ENCODE measurements at regions not wholly inside any gene's neighbourhood (a gene's known extent, or its start where the extent isn't known, plus 50 kb on each side); places are given as distances from the start of the nearest gene placed in this dataset.

GRCh38 chr18:75546964-75547363, 119.5 kb upstream of the SMIM21 start:
- Histone ChIP-seq H3K27ac (ENCODE audit: low read depth in 2 of 2, low read length in 2 of 2) (no peak overlapping the region), H3K4me3 (ENCODE audit: low read length in 3 of 3) (no peak overlapping the region), H3K4me1 (ENCODE audit: control insufficient read depth in 2 of 3, insufficient read depth in 2 of 3, low read depth in 1 of 3, low read length in 3 of 3) (no peaks in the 10 kb centered on the region), H3K27me3 (ENCODE audit: control insufficient read depth, insufficient read depth, low read length) (no peaks in the 10 kb centered on the region), H3K36me3 (ENCODE audit: control insufficient read depth in 2 of 3, insufficient read depth in 3 of 3, low read length in 3 of 3) (no peaks in the 10 kb centered on the region), H3K9me3 (ENCODE audit: control insufficient read depth in 2 of 3, insufficient read depth in 1 of 3, low read length in 3 of 3) (no peaks in the 10 kb centered on the region), H3K9ac (ENCODE audit: low read length in 3 of 3) (no peak overlapping the region)
- FAIRE-seq, result no peak
- intact Hi-C loops (cut with DNase I), result no loop called here
- TF ChIP-seq, protein P1, sequence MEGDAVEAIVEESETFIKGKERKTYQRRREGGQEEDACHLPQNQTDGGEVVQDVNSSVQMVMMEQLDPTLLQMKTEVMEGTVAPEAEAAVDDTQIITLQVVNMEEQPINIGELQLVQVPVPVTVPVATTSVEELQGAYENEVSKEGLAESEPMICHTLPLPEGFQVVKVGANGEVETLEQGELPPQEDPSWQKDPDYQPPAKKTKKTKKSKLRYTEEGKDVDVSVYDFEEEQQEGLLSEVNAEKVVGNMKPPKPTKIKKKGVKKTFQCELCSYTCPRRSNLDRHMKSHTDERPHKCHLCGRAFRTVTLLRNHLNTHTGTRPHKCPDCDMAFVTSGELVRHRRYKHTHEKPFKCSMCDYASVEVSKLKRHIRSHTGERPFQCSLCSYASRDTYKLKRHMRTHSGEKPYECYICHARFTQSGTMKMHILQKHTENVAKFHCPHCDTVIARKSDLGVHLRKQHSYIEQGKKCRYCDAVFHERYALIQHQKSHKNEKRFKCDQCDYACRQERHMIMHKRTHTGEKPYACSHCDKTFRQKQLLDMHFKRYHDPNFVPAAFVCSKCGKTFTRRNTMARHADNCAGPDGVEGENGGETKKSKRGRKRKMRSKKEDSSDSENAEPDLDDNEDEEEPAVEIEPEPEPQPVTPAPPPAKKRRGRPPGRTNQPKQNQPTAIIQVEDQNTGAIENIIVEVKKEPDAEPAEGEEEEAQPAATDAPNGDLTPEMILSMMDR (IDR thresholded peaks at IDR 0.05; ENCODE audit: borderline replicate concordance, extremely low read depth, insufficient read depth), result no peak
- no peak for DNase-seq

DNA sequence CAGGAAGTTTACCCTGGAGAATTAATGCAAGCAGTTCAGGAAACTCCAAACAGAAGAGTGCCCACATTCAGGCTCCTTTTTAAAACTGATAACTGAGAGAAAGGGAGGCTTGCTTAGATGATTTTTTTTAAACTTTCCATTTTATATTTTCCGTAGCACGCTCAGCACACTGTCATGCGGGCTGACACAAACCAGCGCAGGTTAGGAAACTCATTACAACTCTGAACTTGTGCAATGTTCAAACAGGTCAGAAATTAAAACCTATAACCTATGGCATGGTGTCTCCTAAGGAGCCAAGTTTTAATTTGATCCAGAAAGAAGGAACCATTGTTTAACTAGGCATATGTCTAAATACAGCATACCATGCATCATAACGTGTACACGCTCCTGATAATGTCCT, 117.7 kb upstream of the SMIM21 start:
- FAIRE-seq, result no peak
- TF ChIP-seq, protein P1 (IDR thresholded peaks at IDR 0.05; ENCODE audit: borderline replicate concordance, extremely low read depth, insufficient read depth), result no peak
- no peaks in the 10 kb centered on the region for H3K27me3 ChIP-seq (ENCODE audit: control insufficient read depth, insufficient read depth, low read length)
- H3K9me3 ChIP-seq (ENCODE audit: control insufficient read depth in 2 of 3, insufficient read depth in 1 of 3, low read length in 3 of 3), result no peaks in the 10 kb centered on the region
- H3K27ac ChIP-seq (ENCODE audit: low read depth in 2 of 2, low read length in 2 of 2), result no peak overlapping the region
- H3K36me3 ChIP-seq (ENCODE audit: control insufficient read depth in 2 of 3, insufficient read depth in 3 of 3, low read length in 3 of 3), result no peaks in the 10 kb centered on the region
- H3K4me1 ChIP-seq (ENCODE audit: control insufficient read depth in 2 of 3, insufficient read depth in 2 of 3, low read depth in 1 of 3, low read length in 3 of 3), result no peaks in the 10 kb centered on the region
- H3K4me3 ChIP-seq (ENCODE audit: low read length in 3 of 3), result no peak overlapping the region
- H3K9ac ChIP-seq (ENCODE audit: low read length in 3 of 3), result no peak overlapping the region
- intact Hi-C loops (cut with DNase I), result no loop called here
- DNase-seq, result no peak

GRCh38 chr18:75544496-75544895, 117.0 kb upstream of the SMIM21 start:
- intact Hi-C loops (cut with DNase I), result no loop called here
- Histone ChIP-seq H3K36me3 (ENCODE audit: control insufficient read depth in 2 of 3, insufficient read depth in 3 of 3, low read length in 3 of 3) (no peaks in the 10 kb centered on the region), H3K9ac (ENCODE audit: low read length in 3 of 3) (no peak overlapping the region), H3K4me1 (ENCODE audit: control insufficient read depth in 2 of 3, insufficient read depth in 2 of 3, low read depth in 1 of 3, low read length in 3 of 3) (no peaks in the 10 kb centered on the region), H3K27me3 (ENCODE audit: control insufficient read depth, insufficient read depth, low read length) (no peaks in the 10 kb centered on the region), H3K27ac (ENCODE audit: low read depth in 2 of 2, low read length in 2 of 2) (no peak overlapping the region), H3K9me3 (ENCODE audit: control insufficient read depth in 2 of 3, insufficient read depth in 1 of 3, low read length in 3 of 3) (no peaks in the 10 kb centered on the region), H3K4me3 (ENCODE audit: low read length in 3 of 3) (no peak overlapping the region)
- FAIRE-seq (no peak), DNase-seq (no peak)
- TF ChIP-seq, protein P1 (IDR thresholded peaks at IDR 0.05; ENCODE audit: borderline replicate concordance, extremely low read depth, insufficient read depth), result no peak

DNA sequence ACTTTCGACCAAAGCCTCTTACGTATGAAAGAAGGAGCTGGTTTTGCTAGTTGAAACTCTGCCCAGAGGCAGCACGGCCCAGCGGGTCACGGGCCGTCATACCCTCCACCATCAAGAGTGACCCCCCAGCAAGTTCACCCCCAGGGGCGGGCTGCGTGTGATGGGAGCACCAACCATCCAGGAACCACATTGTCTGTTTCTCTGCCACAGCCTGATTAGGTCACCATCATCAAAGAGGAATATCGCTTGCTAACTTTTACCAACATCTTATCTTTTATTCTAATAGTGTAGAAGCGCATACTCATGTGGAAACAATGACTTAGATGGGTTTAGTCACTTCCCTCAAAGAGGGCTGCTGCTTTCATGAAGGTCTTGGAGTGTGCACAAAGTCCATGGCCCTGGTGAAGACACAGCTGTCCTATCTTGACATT, 116.6 kb upstream of the SMIM21 start:
- Histone ChIP-seq H3K4me1 (ENCODE audit: control insufficient read depth in 2 of 3, insufficient read depth in 2 of 3, low read depth in 1 of 3, low read length in 3 of 3) (no peaks in the 10 kb centered on the region), H3K27ac (ENCODE audit: low read depth in 2 of 2, low read length in 2 of 2) (no peak overlapping the region), H3K27me3 (ENCODE audit: control insufficient read depth, insufficient read depth, low read length) (no peaks in the 10 kb centered on the region), H3K4me3 (ENCODE audit: low read length in 3 of 3) (no peak overlapping the region), H3K9ac (ENCODE audit: low read length in 3 of 3) (no peak overlapping the region), H3K36me3 (ENCODE audit: control insufficient read depth in 2 of 3, insufficient read depth in 3 of 3, low read length in 3 of 3) (no peaks in the 10 kb centered on the region), H3K9me3 (ENCODE audit: control insufficient read depth in 2 of 3, insufficient read depth in 1 of 3, low read length in 3 of 3) (no peaks in the 10 kb centered on the region)
- TF ChIP-seq, protein P1 (IDR thresholded peaks at IDR 0.05; ENCODE audit: borderline replicate concordance, extremely low read depth, insufficient read depth), result no peak
- FAIRE-seq (no peak), DNase-seq (no peak)
- intact Hi-C loops (cut with DNase I), result no loop called here

Measured in kidney (tissue), 13 donors.